ENCODE measurements at regions not wholly inside any gene's neighbourhood (a gene's known extent, or its start where the extent isn't known, plus 50 kb on each side); places are given as distances from the start of the nearest gene placed in this dataset.

- no peak for TF ChIP-seq BACH2 (CRISPR knock-in tag; IDR thresholded peaks at IDR 0.05; ENCODE audit: borderline replicate concordance)
- TF ChIP-seq CSRNP3 (CRISPR knock-in tag; IDR thresholded peaks at IDR 0.05) = no peak
Measured at GRCh38 chr18:73088445-73088844, 220.7 kb upstream of the NETO1 start.
